ENCODE measurements at regions not wholly inside any gene's neighbourhood (a gene's known extent, or its start where the extent isn't known, plus 50 kb on each side); places are given as distances from the start of the nearest gene placed in this dataset.

DNA sequence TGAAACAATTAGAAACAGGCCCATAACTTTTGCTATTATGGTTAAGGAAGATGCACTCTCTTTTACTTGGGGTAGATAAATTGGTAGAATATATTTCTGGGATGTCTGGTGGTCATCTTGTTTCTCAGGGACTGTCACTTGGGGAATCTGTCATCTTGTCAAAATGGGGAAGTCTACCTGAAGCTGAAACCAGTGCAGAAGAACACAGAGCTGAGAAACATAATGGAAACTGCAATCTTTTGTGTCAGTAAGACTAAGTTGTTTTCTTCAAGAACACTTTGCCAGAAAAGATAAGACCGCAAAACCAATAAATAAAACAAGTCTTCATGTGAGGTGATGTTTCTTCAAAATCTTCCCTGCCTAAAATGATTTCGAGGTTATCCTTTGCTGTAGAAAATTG lies 92.0 kb downstream of the NAA11 start:
- TF ChIP-seq, protein P1, sequence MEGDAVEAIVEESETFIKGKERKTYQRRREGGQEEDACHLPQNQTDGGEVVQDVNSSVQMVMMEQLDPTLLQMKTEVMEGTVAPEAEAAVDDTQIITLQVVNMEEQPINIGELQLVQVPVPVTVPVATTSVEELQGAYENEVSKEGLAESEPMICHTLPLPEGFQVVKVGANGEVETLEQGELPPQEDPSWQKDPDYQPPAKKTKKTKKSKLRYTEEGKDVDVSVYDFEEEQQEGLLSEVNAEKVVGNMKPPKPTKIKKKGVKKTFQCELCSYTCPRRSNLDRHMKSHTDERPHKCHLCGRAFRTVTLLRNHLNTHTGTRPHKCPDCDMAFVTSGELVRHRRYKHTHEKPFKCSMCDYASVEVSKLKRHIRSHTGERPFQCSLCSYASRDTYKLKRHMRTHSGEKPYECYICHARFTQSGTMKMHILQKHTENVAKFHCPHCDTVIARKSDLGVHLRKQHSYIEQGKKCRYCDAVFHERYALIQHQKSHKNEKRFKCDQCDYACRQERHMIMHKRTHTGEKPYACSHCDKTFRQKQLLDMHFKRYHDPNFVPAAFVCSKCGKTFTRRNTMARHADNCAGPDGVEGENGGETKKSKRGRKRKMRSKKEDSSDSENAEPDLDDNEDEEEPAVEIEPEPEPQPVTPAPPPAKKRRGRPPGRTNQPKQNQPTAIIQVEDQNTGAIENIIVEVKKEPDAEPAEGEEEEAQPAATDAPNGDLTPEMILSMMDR (conservative IDR thresholded peaks at IDR 0.05): no peak
- no peak overlapping the region for H3K4me3 Mint-ChIP-seq
- peaks cover 21% of the 10 kb centered on the region for H3K4me1 Mint-ChIP-seq
- H3K27me3 Mint-ChIP-seq (ENCODE audit: low read depth): no peaks in the 10 kb centered on the region
- no peak for DNase-seq (ENCODE audit: low read depth, low spot score)
- H3K27ac Mint-ChIP-seq (ENCODE audit: unreplicated experiment): no peak overlapping the region
- no peaks in the 10 kb centered on the region for H3K9me3 Mint-ChIP-seq
- H3K36me3 Mint-ChIP-seq (ENCODE audit: low read depth): no peaks in the 10 kb centered on the region

- Mint-ChIP-seq H3K36me3 (ENCODE audit: low read depth) (no peaks in the 10 kb centered on the region), H3K4me1 (peaks cover 10% of the 10 kb centered on the region), H3K27ac (ENCODE audit: unreplicated experiment) (no peak overlapping the region)
Observed at GRCh38 chr4:79232540-79232939, 93.3 kb downstream of the NAA11 start.

DNA sequence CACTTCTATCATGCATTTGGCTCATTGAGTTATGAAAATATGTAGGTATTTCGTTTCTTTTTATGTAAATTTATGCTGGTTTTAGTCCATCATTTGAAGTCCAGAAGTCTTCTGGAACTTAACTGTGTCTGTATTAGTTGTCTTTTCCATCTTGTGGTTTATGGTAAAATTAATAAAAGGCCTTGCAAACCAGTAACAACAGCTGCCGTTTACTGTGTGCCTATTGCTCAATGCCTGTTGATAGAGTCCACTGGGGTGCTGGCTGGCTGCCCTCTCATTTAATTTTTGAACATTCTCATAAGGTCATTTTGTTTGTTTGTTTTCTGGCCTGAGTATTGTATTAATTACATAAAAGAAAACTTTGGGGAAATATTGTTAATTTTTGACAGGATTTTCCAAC lies 98.0 kb downstream of the NAA11 start:
- Mint-ChIP-seq H3K27me3 (ENCODE audit: low read depth) (no peaks in the 10 kb centered on the region), H3K4me1 (no peaks in the 10 kb centered on the region), H3K4me3 (no peak overlapping the region), H3K27ac (ENCODE audit: unreplicated experiment) (no peak overlapping the region), H3K36me3 (ENCODE audit: low read depth) (no peaks in the 10 kb centered on the region), H3K9me3 (no peaks in the 10 kb centered on the region)
- no peak for DNase-seq (ENCODE audit: low read depth, low spot score)
- TF ChIP-seq, protein P1 (conservative IDR thresholded peaks at IDR 0.05): no peak

More at GRCh38 chr4:79232540-79232939, 93.3 kb downstream of the NAA11 start:
- H3K27me3 Mint-ChIP-seq (ENCODE audit: low read depth): no peaks in the 10 kb centered on the region
- TF ChIP-seq, protein P1 (conservative IDR thresholded peaks at IDR 0.05): no peak
- H3K9me3 Mint-ChIP-seq: no peaks in the 10 kb centered on the region
- no peak overlapping the region for H3K4me3 Mint-ChIP-seq
- DNase-seq (ENCODE audit: low read depth, low spot score): no peak

DNA sequence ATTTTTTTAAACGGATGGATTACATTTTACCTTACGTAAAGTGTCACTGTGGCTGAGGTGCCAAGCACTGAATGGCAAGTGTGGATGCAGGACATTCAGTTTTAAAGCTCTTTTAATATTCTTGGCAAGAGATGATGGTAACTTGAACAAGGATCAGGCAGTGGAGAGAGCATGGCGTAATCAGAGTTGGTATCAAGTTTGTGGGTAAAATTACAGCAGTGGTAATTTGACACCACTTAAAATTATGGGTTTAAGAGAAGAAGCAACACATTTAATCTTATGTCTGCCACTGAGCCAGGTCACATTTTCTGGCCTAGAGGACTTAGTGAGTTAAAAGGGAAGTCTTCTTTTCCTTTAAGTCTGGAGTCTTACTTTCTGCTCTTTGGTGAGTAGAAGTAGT lies 100.5 kb downstream of the NAA11 start:
- Mint-ChIP-seq H3K4me3 (no peak overlapping the region), H3K36me3 (ENCODE audit: low read depth) (no peaks in the 10 kb centered on the region), H3K4me1 (no peaks in the 10 kb centered on the region), H3K27me3 (ENCODE audit: low read depth) (no peaks in the 10 kb centered on the region), H3K9me3 (no peaks in the 10 kb centered on the region), H3K27ac (ENCODE audit: unreplicated experiment) (no peak overlapping the region)
- TF ChIP-seq, protein P1 (conservative IDR thresholded peaks at IDR 0.05): no peak
- DNase-seq (ENCODE audit: low read depth, low spot score): no peak

DNA sequence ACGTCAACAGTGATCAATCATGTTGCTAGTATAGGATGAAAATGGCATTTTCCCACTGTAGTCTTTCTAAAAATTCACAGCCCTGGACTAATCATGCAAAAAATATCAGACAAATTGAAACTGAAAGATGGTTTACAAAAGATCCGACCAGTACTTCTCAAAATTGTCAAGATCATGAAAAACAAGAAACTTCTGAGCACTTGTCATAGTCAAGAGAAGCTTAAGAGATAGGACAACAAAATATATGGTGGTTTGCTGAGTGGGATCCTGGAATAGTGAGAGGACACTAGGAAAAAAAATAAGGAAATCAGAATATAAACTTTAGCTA lies 101.1 kb downstream of the NAA11 start:
- H3K27ac Mint-ChIP-seq (ENCODE audit: unreplicated experiment): no peak overlapping the region
- H3K4me1 Mint-ChIP-seq: no peaks in the 10 kb centered on the region
- no peaks in the 10 kb centered on the region for H3K36me3 Mint-ChIP-seq (ENCODE audit: low read depth)
- TF ChIP-seq, protein P1 (conservative IDR thresholded peaks at IDR 0.05): no peak
- DNase-seq (ENCODE audit: low read depth, low spot score): no peak
- no peaks in the 10 kb centered on the region for H3K9me3 Mint-ChIP-seq
- no peak overlapping the region for H3K4me3 Mint-ChIP-seq
- no peaks in the 10 kb centered on the region for H3K27me3 Mint-ChIP-seq (ENCODE audit: low read depth)

Data from neural crest cell (in vitro differentiated cells).